IPS DF 4.7 (cell line): ENCODE measurements at regions not wholly inside any gene's neighbourhood (a gene's known extent, or its start where the extent isn't known, plus 50 kb on each side); places are given as distances from the start of the nearest gene placed in this dataset.

Source experiments
- DNase-seq: peaks from one replicate; pipeline ENCODE4 v3.0.0-alpha.2; 2013; ENCODE audit warnings: low spot score; ENCODE audit errors: extremely low read depth

DNA sequence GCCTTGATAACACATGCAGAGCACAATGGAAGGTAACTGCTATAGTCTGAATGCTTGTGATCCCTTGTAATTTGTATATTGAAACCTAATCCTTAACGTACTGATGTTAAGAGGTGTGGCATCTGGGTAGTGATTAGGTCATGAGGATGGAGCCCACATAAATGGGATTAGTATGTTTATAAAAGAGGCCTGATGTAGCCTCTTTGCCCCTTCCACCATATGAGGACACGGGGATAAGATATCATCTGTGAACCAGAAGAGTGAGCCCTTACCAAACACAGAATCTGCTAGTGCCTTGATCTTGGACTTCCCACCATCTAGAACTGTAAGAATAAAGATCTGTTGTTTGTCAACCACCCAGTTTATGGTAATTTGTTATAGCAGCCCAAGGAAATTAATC, 1074.2 kb upstream of the INTU start:
- no peak for DNase-seq

DNA sequence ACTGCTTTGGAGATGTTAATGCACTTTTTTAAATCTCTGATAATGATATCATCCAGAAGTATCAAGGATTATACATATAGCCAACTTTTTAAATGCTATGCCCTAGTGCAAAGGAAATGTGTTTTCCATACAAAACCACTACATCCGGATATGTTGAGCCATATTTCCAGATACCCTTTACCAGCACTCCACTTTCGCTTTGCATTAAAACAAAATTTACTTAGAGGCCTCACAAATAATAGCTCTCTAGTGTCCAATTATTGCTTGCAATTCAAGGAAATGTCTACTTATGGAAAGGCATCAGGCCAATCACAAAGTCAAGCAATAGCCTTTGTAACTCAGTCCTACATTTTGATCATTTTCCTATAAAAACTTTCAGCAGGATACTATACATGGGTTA, 1072.8 kb upstream of the INTU start:
- no peak for DNase-seq

DNA sequence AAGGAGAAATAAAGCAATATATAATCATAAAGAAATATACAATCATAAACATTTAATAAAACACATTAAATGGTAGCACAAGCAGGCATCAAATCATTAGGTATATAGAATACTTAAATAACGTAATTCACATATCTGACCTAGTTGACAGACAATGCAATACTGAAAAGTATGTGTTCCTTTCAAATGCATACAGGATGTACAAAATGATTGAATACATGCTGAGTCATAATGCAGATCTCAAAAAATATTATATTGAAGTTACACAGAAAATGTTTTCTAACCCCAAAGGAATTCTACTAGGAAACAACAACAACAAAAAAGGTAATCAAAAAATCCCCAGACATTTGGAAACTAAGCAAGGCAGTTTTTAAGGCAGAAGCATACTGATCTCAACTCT, 1072.0 kb upstream of the INTU start:
- DNase-seq = no peak

DNA sequence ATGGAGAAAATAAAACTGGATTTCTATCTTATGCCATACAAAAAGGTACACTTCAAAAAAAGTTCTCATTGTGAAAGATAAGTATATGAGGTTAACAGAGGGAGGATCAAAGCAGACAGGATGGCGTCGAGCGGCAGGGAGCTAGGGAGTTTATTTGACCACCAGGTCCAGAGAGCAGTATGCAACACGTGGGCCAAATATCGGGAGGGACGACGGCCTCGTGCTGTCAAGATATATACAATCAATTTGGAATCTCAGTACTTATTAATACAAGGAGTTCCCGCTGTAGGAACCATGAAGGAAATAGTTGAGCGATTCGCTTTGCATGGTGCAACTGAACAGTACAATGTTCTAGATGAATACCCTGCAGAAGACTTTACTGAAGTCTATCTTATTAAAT, 1069.4 kb upstream of the INTU start:
- DNase-seq = no peak

DNA sequence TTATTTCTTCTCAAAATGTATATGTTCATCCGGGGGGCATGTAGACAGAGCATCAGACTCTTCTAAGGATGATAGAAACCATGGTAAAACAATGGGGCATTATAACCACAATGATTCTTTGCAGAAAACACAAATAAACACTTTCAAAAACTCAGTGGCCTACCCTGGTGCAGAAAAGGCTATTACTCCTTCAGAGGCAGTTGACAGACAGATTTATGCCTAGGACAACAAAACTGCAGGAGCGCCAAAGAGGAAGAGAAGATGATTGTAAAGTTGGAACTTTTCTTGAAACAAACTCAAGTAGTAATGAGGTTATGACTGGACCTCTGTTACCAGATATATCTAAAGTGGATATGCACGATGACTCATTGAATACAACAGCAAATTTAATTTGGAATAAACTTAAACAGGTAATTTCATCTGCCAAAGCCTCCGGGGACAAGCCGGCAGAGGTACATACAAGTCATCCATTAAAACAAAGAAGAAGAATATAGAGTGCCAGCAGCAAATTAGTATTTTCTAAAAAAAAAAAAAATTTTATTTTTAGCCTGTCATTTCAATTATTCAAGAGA, 1068.4 kb upstream of the INTU start:
- DNase-seq = no peak

DNA sequence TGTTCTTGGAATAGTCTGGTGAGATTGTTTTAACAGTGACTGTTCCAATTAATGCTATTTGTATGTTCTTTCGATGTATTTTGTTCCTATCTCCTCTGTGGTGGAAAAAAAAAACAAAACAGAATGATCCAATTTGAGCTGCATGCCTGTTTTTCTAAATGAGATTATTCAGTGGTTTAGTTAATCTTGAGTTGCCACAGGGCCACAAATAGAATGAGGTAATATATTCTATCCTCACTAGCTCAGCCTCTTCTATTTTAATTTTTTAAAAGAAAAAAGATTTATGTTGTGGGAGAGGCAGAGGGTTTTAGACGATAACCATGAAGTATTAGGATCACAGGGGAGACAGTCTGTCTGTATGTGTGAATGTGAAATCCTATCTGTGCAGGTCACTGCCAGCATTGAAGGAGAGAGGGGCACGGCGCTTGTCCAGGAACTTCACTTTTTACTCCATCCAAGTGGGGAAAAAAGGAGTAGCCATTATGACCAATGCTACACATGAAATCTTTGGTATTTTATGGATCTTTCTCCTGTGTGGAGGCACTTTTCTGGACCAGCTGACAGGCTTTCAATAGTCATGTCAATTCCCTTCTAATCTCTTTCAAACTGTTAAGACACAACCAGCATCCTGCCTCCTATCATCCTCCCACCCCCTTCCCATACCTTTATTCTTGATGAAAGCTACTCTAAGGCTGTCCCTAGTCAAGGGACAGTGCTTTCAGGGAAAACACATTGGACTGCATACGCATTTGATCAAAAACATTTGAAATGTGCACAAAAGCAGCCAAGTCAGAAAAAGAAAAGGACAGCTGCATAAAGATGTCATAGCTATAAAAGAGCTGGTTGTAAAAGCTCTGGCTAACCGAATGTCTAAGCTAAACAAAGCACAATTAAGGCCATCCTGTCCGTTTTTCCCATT, 1063.8 kb upstream of the INTU start:
- no peak for DNase-seq

DNA sequence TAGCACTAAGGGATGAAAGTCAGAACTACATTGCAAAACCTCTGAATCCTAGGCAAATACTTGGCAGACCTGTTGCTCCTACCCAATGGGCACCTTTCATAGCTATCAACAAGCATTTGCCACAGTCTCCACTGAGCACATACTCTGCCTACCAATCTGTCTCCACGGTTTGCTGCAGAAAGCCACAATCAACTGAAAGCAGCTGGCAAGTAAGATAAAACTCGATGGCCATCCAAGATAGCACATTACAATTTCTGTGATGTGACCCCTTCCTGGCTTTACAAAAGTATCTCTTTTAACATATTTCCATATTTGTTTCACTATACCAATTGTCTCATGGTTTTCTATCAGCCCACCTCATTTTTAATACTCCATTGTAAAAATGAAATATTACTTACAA, 1060.5 kb upstream of the INTU start:
- no peak for DNase-seq

DNA sequence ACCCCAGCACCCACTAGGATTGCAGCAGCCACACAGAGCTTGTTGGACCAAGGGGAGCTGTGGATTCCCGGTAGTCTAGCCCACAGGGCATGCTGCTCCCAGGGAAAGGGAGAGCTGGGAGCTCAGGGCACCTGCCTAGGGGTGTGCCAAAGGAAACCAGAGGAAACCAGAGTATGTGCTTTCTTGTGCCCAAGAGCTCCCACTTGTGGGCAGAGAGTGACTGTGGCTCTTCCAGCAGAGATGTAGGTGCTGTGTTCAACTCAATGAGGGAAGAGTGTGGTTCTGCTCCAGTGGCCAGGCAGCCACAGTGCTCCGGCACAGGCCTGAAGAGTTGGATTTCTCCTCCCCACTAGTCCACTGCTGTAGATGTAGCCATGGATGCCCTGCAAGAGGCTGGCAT, 1050.0 kb upstream of the INTU start:
- peak; percentile 22 for DNase-seq

DNA sequence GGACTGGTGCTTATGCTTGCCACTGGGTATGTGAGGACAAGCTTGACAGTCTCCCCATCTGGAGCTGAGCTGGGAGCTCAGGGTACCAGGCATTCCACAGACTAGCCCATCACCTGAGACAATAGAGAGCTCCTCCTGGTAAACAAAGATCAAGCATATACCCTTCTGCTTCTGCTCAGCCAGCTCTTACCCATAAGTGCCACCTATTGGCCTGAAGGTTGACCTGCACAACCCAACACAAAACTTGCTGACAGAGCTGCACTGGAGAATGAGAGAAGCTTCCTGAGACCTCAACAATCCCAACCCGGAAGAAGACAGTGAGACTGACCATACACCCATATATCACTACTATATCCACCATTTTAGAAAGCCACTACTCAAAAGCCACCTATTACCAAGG, 1049.2 kb upstream of the INTU start:
- peak; percentile 46 for DNase-seq

DNA sequence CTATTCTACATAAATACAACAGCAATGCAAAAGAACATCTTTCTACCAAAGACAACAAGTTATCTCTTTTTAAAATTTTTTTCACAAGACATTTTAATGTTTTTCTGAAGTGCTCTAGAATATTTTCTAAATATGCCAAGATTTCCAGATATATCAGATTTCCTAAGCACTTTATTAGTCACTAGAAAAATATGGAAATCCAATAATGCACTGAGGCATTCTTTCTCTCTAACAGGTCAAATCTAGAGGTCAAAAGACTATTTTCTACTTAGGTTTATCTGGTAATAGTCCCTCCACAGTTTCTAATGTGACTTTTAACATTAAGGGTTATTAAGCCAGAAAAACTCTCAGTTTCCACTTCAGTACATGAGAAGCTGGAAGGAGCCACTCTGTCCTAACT, 1041.2 kb upstream of the INTU start:
- no peak for DNase-seq

DNA sequence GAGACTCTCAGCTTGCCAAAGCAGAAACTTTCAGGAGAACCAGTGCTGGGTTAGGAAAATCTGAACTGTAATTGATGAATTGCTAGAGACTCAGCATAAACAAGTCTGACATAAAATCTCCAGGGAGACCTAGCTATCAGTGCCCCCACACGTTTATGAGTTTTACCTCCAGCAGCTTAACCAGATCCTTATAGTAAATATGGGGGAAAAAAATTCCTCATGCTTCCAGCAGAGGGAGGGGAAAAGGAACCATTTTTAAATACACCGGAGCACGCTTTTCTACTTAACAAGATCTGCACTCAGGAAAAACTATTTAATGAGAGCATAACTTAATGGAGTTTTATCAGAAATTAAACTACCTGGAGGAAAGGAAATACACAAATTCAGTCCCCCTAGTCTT, 1040.7 kb upstream of the INTU start:
- no peak for DNase-seq

DNA sequence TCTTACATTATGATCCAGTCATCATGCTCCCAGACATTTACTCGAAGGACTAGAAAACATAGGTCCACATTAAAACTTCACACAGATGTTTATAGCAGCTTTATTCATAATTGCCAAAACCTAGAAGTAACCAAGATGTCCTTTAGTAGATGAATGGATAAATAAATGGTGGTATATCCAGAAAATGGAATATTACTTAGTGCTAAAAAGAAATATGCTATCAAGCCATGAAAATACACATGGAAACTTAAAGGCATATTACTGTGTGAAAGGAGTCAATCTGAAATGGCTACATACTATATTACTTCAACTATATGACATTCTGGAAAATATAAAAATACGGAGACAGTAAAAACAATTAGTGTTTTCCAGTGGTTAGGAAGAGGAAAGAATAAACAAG, 1039.1 kb upstream of the INTU start:
- no peak for DNase-seq

DNA sequence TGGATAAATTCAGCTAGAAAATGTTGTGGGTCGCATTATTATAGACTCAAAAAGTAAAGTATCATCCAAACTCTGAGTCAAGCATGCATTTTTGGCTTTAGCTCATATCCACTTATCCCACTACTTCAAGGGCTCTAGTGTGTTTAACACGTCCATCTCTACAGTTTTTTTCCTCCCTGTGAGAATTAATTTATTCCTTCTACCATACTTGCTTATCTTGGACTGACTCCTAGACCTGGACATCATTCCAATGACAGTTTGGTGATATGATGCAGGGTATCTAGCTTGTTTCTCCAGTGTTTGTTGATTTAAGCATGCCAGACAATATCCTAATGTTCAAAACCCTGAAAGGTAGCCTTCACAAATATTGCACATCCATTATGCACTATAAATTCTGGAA, 1037.1 kb upstream of the INTU start:
- DNase-seq = no peak

DNA sequence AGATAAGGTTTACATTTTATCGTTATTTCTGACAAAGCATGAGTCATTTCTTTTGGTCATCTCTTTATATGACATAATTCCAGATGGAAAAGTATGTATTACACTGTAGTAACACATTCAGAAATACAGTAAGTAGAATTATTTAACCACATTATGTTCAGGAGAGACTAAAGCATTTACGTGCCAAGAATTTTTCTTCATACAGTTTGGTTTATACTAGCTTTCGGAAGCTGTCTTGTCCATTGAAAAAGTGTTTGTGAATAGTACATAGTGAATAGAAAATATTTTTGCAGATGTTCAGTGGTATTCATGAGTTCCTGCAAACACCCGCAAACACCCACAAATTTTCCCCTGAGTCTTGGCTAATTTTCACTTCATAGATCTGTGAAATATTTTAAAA, 1033.0 kb upstream of the INTU start:
- no peak for DNase-seq

DNA sequence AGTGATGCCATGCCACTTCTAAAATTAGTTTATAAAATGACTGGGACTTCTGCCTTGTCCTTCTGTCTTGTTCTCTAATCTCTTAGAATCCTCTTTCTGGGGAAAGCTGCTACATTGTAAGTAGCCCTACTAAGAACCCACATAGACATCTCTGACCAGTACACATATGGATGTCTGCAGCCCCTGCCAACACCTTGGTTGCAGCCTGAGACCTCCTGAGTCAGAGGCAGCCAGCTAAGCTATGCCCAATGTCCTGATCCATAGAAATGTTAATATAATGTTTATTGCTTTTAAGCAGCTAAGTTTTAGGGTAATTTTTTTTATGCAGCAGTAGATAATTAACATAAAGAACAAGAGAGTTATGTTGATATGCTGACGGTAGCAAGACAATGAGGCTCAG, 1029.5 kb upstream of the INTU start:
- DNase-seq = no peak

DNA sequence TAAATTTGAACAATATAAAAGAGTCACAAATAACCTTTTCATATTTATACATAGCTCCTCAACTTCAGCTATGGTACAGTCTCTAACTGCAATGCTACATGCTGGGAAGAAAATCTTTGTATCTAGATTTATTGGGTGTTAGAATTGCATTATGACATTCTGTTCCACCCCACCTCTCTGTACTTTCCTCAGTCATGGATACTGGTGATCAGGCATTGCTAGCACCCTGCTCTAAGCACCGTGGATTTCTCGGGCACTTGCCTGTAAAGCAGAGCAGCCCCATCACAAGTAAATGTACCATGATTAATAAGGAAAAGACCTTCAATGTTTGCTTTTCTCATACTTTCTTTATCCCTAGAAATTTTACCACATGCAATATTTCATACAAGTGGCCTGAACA, 1028.9 kb upstream of the INTU start:
- DNase-seq = no peak

DNA sequence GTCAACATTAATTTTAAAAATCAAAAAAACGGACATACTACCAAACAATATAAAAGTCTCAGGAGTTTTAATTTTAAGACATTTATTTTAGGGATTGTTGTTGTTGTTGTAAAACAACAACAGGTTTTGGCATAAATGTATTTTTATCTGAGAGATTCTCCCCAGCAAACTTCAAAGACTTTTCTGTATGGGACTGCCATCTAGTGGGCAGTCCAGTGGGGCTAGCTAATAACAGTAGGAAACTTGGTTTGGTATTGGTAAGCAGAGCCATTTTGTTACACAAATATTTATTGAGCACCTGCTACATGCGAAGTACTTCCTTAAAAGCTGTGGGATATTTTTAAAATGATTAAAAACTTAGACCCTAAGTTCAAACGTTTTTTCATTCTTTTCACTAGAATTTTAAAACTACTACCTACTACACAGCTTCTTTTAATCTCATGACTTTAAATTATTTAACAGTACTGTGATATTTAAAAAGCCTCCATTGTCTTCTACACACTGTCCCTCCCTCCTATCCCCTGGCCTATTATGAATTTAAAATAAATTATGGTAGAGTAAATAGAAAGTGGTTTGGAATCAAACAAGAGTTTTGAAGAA, 1028.4 kb upstream of the INTU start:
- DNase-seq = no peak

DNA sequence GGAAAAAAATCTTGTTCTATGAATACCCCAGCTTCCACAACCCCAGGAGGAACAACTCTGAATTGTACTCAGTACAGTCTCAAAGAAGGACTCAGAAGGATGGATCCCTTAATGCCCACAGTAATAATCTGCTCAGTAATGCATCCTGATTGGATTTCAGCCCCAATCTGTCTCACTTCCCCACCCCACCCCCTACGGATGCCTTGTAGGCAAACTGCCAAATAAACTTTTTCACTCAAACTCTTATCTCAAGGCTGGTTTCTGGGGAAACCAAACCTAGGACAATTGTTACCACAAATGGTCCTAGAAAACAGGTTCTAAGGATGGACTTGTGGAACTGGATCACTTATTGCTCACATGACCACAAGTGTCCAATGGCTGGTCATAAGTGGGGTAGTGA, 1021.8 kb upstream of the INTU start:
- no peak for DNase-seq

DNA sequence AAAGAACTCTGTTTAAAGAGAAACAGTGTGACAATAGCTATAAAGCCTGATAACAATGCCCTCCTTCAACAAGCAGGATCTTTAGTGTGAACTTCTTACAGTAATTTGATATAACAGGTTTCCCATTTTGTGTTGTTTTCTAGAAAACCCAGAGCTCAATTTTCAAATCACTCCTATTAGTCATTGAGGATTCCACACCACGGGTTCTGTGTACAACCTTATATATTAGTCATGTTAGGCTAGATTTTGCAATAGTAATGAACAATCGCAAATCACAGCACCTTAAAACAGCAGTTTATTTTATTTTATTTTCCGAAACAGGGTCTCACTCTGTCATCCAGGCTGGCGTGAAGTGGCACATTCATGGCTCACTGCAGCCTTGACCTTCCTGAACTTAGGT, 1020.9 kb upstream of the INTU start:
- DNase-seq = no peak

DNA sequence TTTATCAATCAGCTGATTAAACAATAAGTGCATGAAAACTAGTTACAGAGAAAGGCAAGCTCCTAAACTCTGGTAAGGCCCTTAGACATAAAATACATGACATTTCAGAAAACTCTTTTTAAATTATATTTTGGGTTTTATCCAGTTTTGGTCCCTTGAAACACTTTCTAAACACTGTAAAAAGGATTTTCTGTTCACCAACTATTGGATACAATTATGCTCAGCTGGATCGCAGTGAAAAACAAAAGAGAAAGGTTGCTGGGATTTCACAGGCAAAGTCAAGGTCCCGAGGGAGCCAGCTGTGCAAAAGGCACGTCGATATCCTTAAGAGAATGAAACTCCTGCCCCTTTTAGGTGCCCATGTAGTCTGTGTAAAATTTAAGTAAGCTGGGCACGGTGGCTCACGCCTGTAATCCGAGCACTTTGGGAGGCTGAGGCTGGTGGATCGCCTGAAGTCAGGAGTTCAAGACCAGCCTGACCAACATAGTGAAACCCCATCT, 1018.4 kb upstream of the INTU start:
- no peak for DNase-seq

DNA sequence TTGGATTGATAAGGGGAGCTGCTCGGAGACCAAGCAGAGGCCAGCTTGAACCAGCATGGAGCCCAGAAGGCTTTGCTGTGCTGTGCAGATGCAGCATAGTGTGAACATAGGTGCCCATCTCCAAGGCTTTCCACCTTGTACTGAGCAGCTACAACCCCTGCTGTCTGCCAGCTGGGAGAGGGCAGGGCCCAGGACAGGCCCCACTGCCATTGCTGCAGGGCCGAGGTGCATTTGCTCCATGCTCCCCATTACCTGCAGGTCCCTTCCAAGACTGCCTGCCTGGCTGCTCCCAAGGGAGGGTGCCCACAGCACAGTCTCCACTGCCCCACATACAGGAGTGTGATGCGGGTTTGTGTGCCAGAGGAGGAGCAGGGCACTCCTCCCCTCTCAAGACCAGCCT, 1016.0 kb upstream of the INTU start:
- DNase-seq = no peak

DNA sequence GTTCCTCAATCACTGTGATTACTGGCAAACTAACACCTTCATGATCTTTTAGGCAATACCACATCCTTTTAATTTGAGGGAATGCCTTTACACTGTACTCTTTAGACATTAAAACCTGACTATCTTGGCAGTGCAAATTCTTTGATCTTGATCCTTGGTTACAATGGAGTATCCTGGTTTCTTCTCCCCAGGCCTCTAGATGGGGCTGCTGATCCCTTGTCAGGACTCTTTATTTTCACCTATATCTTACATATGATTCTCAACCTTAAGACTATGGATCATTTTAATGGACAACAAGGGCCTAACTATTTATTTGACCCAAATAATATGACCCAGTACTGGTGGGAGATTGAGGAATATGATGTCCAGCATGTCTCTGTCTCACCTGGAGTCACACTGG, 1005.5 kb upstream of the INTU start:
- DNase-seq = no peak

DNA sequence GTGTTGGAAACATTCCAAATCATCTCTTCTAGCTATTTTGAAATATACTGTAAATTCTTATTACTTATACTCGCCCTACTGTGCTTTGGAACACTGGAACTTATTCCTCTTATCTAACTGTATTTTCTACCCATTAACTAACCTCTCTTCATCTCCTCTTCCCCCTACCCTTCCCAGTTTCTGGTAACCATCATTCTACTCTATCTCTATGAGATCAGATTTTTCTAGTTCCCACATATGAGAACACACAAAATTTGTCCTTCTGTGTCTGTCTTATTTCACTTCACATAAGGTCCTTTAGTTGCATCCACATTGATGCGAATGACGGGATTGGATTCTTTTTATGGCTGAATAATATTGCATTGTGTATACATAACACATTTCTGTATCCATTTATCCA, 1003.8 kb upstream of the INTU start:
- no peak for DNase-seq
